Fibroblast of villous mesenchyme (primary cell): ENCODE measurements at regions not wholly inside any gene's neighbourhood (a gene's known extent, or its start where the extent isn't known, plus 50 kb on each side); places are given as distances from the start of the nearest gene placed in this dataset.
"Not testable (repeated sequence)": the region's sequence is repeated elsewhere in the genome, so short reads cannot be mapped to it uniquely, and the experiment has no call there.

Source experiments
- DNase-seq: peaks from one replicate; pipeline ENCODE4 v3.0.0-alpha.2; 2010; ENCODE audit warnings: low read depth
- H3K4me3 ChIP-seq: 2 replicates; pipeline ENCODE4 v1.5.1; 2011; ENCODE audit warnings: low read depth, mild to moderate bottlenecking, low read length
- TF ChIP-seq, protein P1 (sequence below): IDR thresholded peaks from 2 replicates; pipeline ENCODE4 v1.5.1; 2012; ENCODE audit warnings: low read depth, mild to moderate bottlenecking, low read length; ENCODE audit not compliant: insufficient read depth

- TF ChIP-seq, protein P1, sequence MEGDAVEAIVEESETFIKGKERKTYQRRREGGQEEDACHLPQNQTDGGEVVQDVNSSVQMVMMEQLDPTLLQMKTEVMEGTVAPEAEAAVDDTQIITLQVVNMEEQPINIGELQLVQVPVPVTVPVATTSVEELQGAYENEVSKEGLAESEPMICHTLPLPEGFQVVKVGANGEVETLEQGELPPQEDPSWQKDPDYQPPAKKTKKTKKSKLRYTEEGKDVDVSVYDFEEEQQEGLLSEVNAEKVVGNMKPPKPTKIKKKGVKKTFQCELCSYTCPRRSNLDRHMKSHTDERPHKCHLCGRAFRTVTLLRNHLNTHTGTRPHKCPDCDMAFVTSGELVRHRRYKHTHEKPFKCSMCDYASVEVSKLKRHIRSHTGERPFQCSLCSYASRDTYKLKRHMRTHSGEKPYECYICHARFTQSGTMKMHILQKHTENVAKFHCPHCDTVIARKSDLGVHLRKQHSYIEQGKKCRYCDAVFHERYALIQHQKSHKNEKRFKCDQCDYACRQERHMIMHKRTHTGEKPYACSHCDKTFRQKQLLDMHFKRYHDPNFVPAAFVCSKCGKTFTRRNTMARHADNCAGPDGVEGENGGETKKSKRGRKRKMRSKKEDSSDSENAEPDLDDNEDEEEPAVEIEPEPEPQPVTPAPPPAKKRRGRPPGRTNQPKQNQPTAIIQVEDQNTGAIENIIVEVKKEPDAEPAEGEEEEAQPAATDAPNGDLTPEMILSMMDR: no peak
- no peak for DNase-seq
- H3K4me3 ChIP-seq: no peak overlapping the region
Measured at GRCh38 chr6:167402195-167402686, 77.4 kb downstream of the TTLL2 start.

DNA sequence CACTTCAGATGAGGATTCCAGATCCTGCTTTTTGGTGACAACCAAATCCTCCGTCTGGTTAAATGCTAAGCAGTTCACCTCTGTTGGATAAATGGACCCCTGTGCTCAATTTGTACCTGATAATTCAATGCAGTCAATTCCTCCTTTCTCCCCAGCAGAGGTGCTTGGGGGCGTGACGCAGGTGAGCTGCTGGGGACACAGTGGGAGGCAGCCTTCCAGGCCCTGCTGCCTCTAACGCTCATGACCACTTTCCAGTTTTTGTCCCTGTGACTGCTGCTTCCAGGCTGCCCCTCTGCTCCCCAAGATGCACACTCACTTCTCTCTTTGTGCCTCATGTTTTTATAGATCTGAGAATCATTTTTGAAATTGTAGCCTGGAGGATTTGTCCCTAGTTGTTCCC is 78.5 kb downstream of the TTLL2 start:
- no peak overlapping the region for H3K4me3 ChIP-seq
- DNase-seq: no peak
- TF ChIP-seq, protein P1: no peak

DNA sequence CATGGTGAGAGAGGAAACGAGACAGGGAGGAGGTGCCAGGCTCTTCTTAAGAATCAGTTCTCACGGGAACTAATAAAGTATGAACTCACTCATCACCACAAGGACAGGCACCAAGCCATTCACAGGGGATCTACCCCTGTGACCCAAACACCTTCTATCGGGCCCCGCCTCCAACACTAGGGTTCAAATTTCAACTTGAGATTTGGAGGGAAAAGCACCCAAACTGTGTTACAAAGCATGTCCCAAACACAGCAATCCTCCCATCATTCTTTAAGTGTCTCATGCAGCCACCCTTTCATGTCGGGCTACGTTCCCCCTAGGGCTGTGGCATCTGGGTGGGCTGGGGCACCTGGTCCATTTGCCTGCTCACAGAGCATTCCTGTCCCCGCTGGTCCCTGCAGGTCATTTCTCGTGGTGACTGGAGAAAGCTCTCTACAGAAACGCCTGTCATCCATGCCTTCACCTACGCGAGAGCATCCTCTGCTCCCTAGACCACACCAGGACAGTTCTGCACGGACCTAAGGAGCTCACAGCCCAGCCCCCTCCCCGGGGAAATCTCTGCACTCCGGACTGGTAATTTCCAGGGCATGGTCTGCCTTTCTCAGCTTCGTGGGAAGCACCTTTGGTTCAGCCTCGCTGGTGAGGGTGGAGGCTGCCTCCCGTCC is 79.6 kb downstream of the TTLL2 start:
- TF ChIP-seq, protein P1: no peak
- no peak overlapping the region for H3K4me3 ChIP-seq
- DNase-seq: no peak

- TF ChIP-seq, protein P1: no peak
- DNase-seq: no peak
- H3K4me3 ChIP-seq: no peak overlapping the region
Measured at GRCh38 chr6:167405778-167406532, 81.1 kb downstream of the TTLL2 start.

DNA sequence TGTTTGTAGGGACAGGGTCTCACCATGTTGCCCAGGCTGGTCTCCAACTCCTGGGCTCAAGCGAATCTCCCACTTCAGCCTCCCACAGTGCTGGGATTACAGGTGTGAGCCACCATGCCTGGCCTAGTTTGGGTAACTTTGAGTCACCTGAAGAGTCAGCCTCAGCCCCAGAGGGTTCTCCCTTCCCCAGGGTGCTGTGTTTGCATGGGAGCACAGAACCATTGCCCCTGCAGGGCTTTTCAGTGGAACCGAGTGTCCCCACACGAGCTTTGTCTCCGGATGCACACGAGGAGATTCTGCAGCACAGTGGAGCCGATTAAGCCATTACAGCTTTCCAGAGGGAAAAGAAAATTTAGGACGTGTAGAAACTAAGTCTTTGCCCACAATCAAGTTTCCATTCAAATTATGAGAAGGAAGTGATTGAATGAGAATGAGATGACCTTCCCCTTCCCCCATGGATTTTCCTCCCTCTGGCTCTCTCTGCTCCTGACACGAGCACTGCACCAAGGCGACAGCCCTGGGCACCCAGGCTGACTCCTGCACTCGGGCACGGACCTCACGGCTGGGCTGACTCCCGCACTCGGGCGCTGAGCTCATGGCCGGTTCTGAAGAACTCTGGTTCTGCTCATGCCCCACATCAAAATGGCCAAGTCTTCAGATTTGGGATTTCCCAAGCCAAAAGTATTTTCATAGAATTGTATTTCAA is 81.8 kb downstream of the TTLL2 start:
- DNase-seq, H3K4me3 ChIP-seq: not testable (repeated sequence)

- no peak for DNase-seq
- no peak overlapping the region for H3K4me3 ChIP-seq
- TF ChIP-seq, protein P1: no peak
Measured at GRCh38 chr6:167407239-167408064, 82.6 kb downstream of the TTLL2 start.
